Activated CD4-positive, alpha-beta T cell treated with anti-CD3 and anti-CD28 coated beads, Interleukin-10, Interleukin-2, amounts not matched to agents 100 ng/mL and 50 ng/mL, durations not matched to agents 16 hours and 8 hours (primary cell): ENCODE measurements at regions not wholly inside any gene's neighbourhood (a gene's known extent, or its start where the extent isn't known, plus 50 kb on each side); places are given as distances from the start of the nearest gene placed in this dataset.

Experiments used
- DNase-seq: peaks from one replicate; pipeline ENCODE4 v3.0.0-alpha.2; 2020

DNA sequence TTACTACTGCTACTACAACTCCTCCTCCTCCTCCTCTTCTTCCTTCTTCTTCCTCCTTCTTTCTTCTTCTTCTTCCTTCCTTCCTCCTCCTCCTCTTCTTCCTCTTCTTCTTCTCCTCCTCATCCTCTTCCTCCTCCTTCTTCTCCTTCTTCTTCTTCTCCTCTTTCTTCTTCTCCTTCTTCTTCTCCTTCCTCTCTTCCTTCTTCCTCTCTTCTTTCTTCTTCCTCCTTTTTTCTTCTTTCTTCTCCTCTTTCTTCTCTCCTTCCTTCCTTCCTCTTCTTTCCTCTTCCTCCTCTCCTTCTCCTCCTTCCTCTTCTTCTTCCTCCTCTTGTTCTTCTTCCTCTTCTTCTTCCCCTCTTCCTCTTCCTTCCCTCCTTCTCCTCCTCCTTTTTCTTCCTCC, 94.7 kb upstream of the MYO16 start:
- no peak for DNase-seq

DNA sequence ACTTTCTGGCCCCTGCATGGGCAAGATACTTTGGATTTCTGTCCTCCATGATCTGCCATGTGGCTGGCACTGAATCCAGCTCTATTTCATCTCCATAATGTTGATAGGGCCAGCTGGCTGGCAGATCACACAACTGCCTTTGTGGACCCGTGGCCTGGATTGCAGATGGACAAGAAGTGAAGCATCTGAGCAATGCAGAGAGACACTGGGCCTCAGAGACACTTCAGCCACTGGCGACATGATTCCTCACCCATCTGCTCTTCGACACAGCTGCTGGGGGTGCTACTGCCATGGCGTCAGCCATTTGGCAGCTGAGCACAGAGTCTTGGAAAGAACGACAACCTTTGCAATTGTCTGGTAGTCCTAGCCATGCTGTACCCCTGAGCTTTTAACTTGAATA, 79.5 kb upstream of the MYO16 start:
- DNase-seq, result no peak

DNA sequence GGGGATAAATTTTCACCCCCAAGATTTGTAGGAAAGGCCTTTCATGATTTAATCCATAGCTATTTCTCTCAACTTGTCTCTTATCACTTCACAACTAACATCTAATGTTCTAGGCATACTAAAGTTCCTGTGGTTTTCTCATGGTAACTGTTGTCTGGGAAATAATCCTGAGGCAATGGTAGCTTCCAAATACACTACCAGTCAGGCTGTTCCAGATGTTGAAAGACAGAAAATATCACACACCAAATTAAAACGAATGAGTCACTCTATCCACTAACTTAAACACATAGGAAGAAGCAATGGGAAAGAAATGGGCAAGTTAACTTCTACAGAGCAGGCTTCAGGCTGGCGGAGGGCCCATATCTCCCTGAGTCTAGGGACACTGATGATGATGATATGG, 77.7 kb upstream of the MYO16 start:
- no peak for DNase-seq

DNA sequence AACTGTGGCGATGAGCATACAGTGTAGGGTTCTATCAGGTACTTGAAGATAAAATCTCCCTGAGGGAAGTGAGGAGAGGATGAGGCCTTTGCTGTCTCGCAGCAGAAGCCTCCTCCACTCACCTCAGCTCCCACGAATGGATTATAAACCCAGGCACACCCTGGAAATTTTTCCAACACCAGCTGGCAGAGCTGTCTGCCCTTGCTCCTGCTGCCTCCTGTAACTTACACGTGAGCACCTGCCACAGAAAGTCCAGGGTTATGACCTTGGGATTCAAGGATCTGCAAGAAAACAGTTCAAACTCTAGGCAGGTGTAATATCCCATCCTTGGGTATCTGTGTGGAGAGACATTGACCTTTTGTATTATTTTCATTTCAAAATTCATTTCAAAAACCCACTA, 70.9 kb upstream of the MYO16 start:
- no peak for DNase-seq

DNA sequence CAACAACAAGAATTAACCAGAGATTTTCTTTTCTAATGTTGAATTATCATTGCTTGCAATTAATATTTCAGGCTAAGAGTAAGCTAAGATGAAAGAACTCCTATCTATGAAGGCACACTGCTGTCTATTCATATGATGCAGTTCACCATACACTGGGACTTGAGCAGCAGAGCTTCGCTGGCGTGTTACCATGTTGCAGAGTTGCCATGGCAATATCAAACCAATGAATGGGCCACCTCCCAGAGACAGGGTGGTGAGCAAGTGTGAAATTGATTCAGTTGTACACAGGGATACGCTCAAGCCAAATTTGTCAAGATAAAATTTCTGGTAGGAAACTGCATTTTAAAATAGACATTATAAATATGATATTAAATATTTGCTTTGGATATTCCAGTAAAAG, 69.3 kb upstream of the MYO16 start:
- no peak for DNase-seq

DNA sequence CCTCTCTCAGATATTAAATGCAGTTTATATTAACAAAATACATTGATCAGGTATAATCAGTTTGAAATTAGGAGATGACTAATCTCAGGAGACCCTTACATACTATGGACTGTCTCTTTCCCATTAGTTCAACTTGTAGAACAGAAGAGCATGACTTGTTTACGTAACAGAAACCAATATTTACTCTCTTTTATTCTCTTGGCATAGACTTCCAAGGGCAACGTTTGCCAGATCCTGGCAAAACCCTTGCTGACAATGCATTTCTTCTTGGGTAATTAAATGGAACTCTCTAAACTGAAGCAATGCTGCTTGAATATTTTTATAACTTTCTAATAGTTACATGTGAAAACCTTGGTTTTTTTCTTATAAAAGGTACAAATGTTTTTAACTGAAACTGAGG, 68.3 kb upstream of the MYO16 start:
- DNase-seq, result no peak

DNA sequence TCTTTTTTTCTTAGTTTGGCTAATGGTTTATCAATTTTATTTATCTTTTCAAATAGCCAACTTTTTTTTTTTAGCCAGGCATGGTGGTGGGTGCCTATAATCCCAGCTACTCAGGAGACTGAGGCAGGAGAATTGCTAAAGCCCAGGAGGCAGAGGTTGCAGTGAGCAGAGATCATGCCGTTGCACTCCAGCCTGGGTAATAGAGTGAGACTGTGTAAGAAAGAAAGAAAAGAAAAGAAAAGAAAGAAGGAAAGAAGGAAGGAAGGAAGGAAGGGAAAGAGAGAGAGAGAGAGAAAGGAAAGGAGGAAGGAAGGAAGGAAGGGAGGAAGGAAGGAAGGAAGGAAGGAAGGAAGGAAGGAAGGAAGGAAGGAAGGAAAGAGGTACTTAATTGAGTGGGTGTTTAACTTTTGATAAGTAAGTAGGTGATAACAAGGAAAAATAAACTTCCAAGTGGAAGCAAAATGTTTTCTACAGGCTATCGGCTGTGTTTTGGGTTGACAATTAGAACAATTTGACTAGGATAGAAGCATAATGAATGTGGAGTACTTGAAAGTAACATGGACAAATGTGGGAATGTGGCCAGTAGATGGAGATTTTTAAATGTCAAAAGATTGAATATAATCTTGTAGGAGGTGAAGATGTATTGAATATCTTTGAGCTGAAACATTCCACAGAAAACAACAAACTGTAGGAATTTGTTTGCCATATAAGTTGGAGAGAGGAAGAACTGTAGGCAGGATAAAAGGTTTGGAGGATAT, 62.8 kb upstream of the MYO16 start:
- DNase-seq, result no peak

DNA sequence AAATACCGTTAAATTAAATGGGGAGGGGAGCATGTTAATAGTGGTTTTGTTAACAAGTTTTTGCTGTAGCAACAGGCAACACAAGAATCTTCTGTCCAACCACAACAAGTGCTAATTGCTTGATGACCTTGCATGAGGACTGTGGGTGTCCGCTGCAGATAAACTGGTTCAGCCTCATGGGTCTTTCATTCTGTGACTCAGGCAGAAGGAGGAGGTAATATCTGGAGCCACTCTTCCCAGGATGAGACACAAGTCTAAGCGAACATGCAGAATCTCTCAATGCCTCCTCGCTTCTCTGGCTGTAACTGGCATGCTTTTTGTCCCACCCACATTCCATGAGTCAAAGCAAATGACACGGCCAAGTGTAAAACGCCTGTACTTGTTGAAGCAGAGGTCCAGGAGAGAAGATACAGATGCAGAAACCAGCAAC, 56.6 kb upstream of the MYO16 start:
- DNase-seq, result no peak

DNA sequence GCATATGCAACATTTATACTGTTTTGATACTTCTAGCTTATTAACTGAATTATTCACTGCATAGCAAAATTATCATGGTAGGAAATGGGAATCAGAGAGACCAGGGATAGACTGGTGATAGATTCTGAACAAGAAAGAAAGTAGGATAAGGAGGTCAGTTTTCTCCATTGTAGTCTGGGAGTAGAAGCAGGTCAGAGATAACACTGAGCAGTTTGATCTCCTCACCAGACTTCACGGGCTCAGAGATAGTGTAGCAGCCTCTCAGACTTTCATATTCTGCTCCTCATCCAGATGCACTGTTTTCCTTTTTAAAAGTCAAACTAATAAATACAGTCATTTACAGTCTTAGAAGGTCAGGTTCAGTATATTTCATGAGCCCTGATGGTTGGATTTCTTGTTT, 56.0 kb upstream of the MYO16 start:
- DNase-seq, result no peak

DNA sequence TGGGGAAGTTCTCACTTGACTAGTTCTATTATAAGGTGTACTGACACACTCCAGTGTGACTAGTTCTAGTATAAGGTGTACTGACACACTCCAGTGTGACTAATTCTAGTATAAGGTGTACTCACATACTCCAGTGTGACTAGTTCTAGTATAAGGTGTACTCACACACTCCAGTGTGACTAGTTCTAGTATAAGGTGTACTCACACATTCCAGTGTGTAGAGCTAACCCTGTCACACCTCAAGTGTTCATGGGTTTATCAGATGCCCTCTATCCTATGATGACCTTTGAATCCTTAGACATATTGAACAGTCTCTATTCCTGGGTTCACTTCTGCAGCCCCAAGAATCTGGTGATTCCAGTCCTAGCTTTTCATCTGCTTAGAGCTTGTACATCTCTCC, 54.6 kb upstream of the MYO16 start:
- DNase-seq, result no peak

DNA sequence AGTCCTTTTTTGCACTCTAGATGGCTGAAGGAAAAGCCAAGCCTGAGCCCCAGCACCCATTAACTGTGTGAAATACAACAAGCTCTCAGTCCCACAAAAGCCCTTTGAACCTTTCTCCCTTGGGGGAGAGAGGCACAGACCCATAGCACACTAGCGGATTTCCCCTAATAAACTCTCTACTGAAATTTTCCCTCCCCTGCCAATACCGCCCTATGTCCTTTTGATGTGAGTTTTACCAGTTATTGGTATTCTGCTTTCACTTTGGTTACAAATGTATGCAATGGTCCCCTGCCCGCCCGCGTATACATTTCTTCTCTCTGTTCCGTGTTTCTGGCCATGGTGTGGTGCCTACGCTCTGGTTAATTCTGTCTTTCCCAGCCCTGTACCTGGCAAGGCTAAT, 54.0 kb upstream of the MYO16 start:
- DNase-seq, result no peak
